ENCODE measurements at regions not wholly inside any gene's neighbourhood (a gene's known extent, or its start where the extent isn't known, plus 50 kb on each side); places are given as distances from the start of the nearest gene placed in this dataset.

- TF ChIP-seq ZNF76 (tag by site-specific recombination; IDR thresholded peaks at IDR 0.05; ENCODE audit: borderline replicate concordance, low read depth) (no peak), ZNF558 (tag by site-specific recombination; IDR thresholded peaks at IDR 0.05) (no peak), GLIS1 (tag by site-specific recombination; IDR thresholded peaks at IDR 0.05) (no peak)
Observed at GRCh38 chr9:13651969-13652663, 372.6 kb upstream of the MPDZ start (continued).

DNA sequence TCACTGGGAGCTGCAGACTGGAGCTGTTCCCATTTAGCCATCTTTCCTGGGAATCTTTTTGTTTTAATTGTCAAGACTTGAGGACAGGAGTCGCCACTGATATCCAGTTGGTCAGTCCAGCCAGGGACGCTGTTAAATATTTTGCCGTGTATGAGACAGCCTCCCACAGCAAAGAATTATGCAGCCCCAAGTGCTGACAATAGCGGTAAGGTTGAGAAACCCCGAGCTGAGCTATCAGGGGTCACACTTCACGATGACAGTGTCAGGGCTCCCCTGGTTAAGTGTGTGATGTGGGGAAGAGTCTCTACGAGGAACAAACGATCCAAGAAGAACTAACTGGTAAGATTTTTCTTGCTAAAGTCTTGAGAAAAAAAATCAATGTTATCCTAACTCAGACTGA, 372.0 kb upstream of the MPDZ start:
- no peak for TF ChIP-seq ZNF791 (tag by site-specific recombination; IDR thresholded peaks at IDR 0.05)
- no peak for TF ChIP-seq ZNF146 (tag by site-specific recombination; IDR thresholded peaks at IDR 0.05)
- no peak for TF ChIP-seq ZNF416 (tag by site-specific recombination; IDR thresholded peaks at IDR 0.05)
- TF ChIP-seq, protein P1, sequence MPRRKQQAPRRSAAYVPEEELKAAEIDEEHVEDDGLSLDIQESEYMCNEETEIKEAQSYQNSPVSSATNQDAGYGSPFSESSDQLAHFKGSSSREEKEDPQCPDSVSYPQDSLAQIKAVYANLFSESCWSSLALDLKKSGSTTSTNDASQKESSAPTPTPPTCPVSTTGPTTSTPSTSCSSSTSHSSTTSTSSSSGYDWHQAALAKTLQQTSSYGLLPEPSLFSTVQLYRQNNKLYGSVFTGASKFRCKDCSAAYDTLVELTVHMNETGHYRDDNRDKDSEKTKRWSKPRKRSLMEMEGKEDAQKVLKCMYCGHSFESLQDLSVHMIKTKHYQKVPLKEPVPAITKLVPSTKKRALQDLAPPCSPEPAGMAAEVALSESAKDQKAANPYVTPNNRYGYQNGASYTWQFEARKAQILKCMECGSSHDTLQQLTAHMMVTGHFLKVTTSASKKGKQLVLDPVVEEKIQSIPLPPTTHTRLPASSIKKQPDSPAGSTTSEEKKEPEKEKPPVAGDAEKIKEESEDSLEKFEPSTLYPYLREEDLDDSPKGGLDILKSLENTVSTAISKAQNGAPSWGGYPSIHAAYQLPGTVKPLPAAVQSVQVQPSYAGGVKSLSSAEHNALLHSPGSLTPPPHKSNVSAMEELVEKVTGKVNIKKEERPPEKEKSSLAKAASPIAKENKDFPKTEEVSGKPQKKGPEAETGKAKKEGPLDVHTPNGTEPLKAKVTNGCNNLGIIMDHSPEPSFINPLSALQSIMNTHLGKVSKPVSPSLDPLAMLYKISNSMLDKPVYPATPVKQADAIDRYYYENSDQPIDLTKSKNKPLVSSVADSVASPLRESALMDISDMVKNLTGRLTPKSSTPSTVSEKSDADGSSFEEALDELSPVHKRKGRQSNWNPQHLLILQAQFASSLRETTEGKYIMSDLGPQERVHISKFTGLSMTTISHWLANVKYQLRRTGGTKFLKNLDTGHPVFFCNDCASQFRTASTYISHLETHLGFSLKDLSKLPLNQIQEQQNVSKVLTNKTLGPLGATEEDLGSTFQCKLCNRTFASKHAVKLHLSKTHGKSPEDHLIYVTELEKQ (tag by site-specific recombination; IDR thresholded peaks at IDR 0.05; ENCODE audit: borderline replicate concordance), result no peak
- no peak for TF ChIP-seq TRIM28 (IDR thresholded peaks at IDR 0.05; ENCODE audit: borderline replicate concordance, low read length)
- TF ChIP-seq ZNF777 (tag by site-specific recombination; IDR thresholded peaks at IDR 0.05; ENCODE audit: borderline replicate concordance), result no peak
- TF ChIP-seq, protein P2, sequence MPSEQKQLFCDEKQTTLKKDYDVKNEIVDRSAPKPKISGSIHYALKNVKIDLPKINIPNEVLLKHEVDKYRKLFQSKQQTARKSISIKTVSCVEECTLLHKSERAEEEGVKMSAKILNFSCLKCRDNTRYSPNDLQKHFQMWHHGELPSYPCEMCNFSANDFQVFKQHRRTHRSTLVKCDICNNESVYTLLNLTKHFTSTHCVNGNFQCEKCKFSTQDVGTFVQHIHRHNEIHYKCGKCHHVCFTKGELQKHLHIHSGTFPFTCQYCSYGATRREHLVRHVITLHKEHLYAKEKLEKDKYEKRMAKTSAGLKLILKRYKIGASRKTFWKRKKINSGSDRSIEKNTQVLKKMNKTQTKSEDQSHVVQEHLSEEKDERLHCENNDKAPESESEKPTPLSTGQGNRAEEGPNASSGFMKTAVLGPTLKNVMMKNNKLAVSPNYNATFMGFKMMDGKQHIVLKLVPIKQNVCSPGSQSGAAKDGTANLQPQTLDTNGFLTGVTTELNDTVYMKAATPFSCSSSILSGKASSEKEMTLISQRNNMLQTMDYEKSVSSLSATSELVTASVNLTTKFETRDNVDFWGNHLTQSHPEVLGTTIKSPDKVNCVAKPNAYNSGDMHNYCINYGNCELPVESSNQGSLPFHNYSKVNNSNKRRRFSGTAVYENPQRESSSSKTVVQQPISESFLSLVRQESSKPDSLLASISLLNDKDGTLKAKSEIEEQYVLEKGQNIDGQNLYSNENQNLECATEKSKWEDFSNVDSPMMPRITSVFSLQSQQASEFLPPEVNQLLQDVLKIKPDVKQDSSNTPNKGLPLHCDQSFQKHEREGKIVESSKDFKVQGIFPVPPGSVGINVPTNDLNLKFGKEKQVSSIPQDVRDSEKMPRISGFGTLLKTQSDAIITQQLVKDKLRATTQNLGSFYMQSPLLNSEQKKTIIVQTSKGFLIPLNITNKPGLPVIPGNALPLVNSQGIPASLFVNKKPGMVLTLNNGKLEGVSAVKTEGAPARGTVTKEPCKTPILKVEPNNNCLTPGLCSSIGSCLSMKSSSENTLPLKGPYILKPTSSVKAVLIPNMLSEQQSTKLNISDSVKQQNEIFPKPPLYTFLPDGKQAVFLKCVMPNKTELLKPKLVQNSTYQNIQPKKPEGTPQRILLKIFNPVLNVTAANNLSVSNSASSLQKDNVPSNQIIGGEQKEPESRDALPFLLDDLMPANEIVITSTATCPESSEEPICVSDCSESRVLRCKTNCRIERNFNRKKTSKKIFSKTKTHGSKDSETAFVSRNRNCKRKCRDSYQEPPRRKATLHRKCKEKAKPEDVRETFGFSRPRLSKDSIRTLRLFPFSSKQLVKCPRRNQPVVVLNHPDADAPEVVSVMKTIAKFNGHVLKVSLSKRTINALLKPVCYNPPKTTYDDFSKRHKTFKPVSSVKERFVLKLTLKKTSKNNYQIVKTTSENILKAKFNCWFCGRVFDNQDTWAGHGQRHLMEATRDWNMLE (tag by site-specific recombination; conservative IDR thresholded peaks at IDR 0.05; ENCODE audit: low read depth), result no peak
- TF ChIP-seq ZNF76 (tag by site-specific recombination; IDR thresholded peaks at IDR 0.05; ENCODE audit: borderline replicate concordance, low read depth), result no peak
- Histone ChIP-seq H3K4me3 (ENCODE audit: low read depth, low read length) (no peak overlapping the region), H3K36me3 (ENCODE audit: control insufficient read depth in 2 of 2, insufficient read depth in 1 of 2, low read length in 2 of 2) (no peaks in the 10 kb centered on the region), H3K27ac (ENCODE audit: extremely low read depth, low read depth, low read length) (no peak overlapping the region), H3K9me3 (ENCODE audit: control insufficient read depth, insufficient read depth, low read depth, low read length) (no peaks in the 10 kb centered on the region), H3K4me1 (ENCODE audit: control insufficient read depth, insufficient read depth, low read length) (no peaks in the 10 kb centered on the region)
- ChIA-PET CTCF (no interaction called here), POLR2A (no interaction called here)

- Histone ChIP-seq H3K4me1 (ENCODE audit: control insufficient read depth, insufficient read depth, low read length) (no peaks in the 10 kb centered on the region), H3K27ac (ENCODE audit: extremely low read depth, low read depth, low read length) (no peak overlapping the region), H3K9me3 (ENCODE audit: control insufficient read depth, insufficient read depth, low read depth, low read length) (no peaks in the 10 kb centered on the region), H3K36me3 (ENCODE audit: control insufficient read depth in 2 of 2, insufficient read depth in 1 of 2, low read length in 2 of 2) (no peaks in the 10 kb centered on the region), H3K4me3 (ENCODE audit: low read depth, low read length) (no peak overlapping the region)
- TF ChIP-seq ZNF560 (tag by site-specific recombination; IDR thresholded peaks at IDR 0.05; ENCODE audit: borderline replicate concordance) (no peak), ZBTB48 (tag by site-specific recombination; IDR thresholded peaks at IDR 0.05) (0 out of 2 replicates have a peak, but pooled peaks have one; percentile 17)
- CTCF ChIA-PET, result interaction anchor here (0.7 kb wide), 1 partner anchor 219 kb away, joined by 3 read pairs; no protein-coding TSS in a partner anchor
- POLR2A ChIA-PET, result no interaction called here
Observed at GRCh38 chr9:13648676-13649075, 369.2 kb upstream of the MPDZ start.

All from HEK293 (cell line).